Thyroid gland (tissue), 4 donors: ENCODE measurements at regions not wholly inside any gene's neighbourhood (a gene's known extent, or its start where the extent isn't known, plus 50 kb on each side); places are given as distances from the start of the nearest gene placed in this dataset.

Experiments
- CTCF ChIP-seq, 6 experiments: fragments of 200-600 bp in 3 of 6; fragments of 450-650 bp in 3 of 6; sonication (generic) in 3 of 6; IDR thresholded peaks; one replicate each; pipeline ENCODE4 v1.5.1; 2016 to 2019; ENCODE audit warnings: antibody characterized with exemption in 6 of 6, mild to moderate bottlenecking in 2 of 6, inconsistent platforms in 1 of 6, moderate library complexity in 1 of 6
- POLR2A ChIP-seq, 2 donors: fragments of 450-650 bp; IDR thresholded peaks; one replicate each; pipeline ENCODE4 v1.6.1; 2017; ENCODE audit warnings: antibody characterized with exemption in 2 of 2, mild to moderate bottlenecking in 2 of 2, moderate library complexity in 1 of 2

DNA sequence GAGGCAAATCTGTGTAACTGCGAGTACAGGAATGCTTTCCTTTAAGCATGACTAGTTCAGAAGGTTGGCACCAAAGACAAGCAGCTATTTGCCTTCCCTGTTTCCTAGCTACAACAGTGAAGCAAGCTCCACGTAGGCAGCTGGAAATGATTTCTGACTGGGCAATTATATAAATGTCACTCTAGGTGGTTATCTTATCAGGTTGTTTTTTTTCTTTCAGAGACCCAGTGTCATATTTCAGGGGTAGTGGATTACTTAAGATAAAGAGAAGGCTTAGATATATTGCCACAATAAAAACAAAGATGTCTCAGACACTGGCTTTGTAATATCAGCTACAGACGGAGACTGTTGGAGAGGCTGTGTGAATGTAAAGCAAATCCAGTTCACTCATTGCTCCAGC is 748.9 kb upstream of the NXPH2 start:
- TF ChIP-seq CTCF (IDR thresholded peaks at IDR 0.05) (no peak), POLR2A (IDR thresholded peaks at IDR 0.05) (no peak)
